ENCODE measurements at regions not wholly inside any gene's neighbourhood (a gene's known extent, or its start where the extent isn't known, plus 50 kb on each side); places are given as distances from the start of the nearest gene placed in this dataset.

GRCh38 chr16:48899500-48899899 lies 289.5 kb upstream of the N4BP1 start:
- H3K27me3 ChIP-seq (ENCODE audit: control insufficient read depth, insufficient read depth, low read length) = no peaks in the 10 kb centered on the region; the same call in 1 of the 2 replicates
- no peaks in the 10 kb centered on the region for H3K36me3 ChIP-seq (replicated peaks; ENCODE audit: control insufficient read depth, insufficient read depth, low read length)
- no peak overlapping the region for H3K4me3 ChIP-seq (ENCODE audit: insufficient read depth, low read depth, low read length)
- DNase-seq = no peak

GRCh38 chr16:48897698-48898205 lies 287.8 kb upstream of the N4BP1 start:
- Histone ChIP-seq H3K36me3 (replicated peaks; ENCODE audit: control insufficient read depth, insufficient read depth, low read length) (no peaks in the 10 kb centered on the region), H3K27me3 (ENCODE audit: control insufficient read depth, insufficient read depth, low read length) (no peaks in the 10 kb centered on the region; the same call in 1 of the 2 replicates), H3K4me3 (ENCODE audit: insufficient read depth, low read depth, low read length) (no peak overlapping the region)
- no peak for DNase-seq

GRCh38 chr16:48895142-48895541 lies 285.2 kb upstream of the N4BP1 start:
- DNase-seq = no peak
- H3K36me3 ChIP-seq (replicated peaks; ENCODE audit: control insufficient read depth, insufficient read depth, low read length) = no peaks in the 10 kb centered on the region
- no peak overlapping the region for H3K4me3 ChIP-seq (ENCODE audit: insufficient read depth, low read depth, low read length)
- H3K27me3 ChIP-seq (ENCODE audit: control insufficient read depth, insufficient read depth, low read length) = no peaks in the 10 kb centered on the region

GRCh38 chr16:48892893-48893292 lies 282.9 kb upstream of the N4BP1 start:
- Histone ChIP-seq H3K36me3 (replicated peaks; ENCODE audit: control insufficient read depth, insufficient read depth, low read length) (no peaks in the 10 kb centered on the region), H3K4me3 (ENCODE audit: insufficient read depth, low read depth, low read length) (no peak overlapping the region), H3K27me3 (ENCODE audit: control insufficient read depth, insufficient read depth, low read length) (no peaks in the 10 kb centered on the region; the same call in 1 of the 2 replicates)
- peak; percentile 34 for DNase-seq

- no peaks in the 10 kb centered on the region; the same call in 1 of the 2 replicates for H3K27me3 ChIP-seq (ENCODE audit: control insufficient read depth, insufficient read depth, low read length)
- no peak for DNase-seq
- H3K36me3 ChIP-seq (replicated peaks; ENCODE audit: control insufficient read depth, insufficient read depth, low read length) = no peaks in the 10 kb centered on the region
- H3K4me3 ChIP-seq (ENCODE audit: insufficient read depth, low read depth, low read length) = no peak overlapping the region
Measured at GRCh38 chr16:48887646-48888210, 277.7 kb upstream of the N4BP1 start.

GRCh38 chr16:48885471-48885870 lies 275.5 kb upstream of the N4BP1 start:
- no peak for DNase-seq
- Histone ChIP-seq H3K36me3 (replicated peaks; ENCODE audit: control insufficient read depth, insufficient read depth, low read length) (no peaks in the 10 kb centered on the region), H3K4me3 (ENCODE audit: insufficient read depth, low read depth, low read length) (no peak overlapping the region), H3K27me3 (ENCODE audit: control insufficient read depth, insufficient read depth, low read length) (no peaks in the 10 kb centered on the region; the same call in 1 of the 2 replicates)

GRCh38 chr16:48881272-48881671 lies 271.3 kb upstream of the N4BP1 start:
- Histone ChIP-seq H3K4me3 (ENCODE audit: insufficient read depth, low read depth, low read length) (no peak overlapping the region), H3K36me3 (replicated peaks; ENCODE audit: control insufficient read depth, insufficient read depth, low read length) (no peaks in the 10 kb centered on the region), H3K27me3 (ENCODE audit: control insufficient read depth, insufficient read depth, low read length) (no peaks in the 10 kb centered on the region)
- DNase-seq = no peak

GRCh38 chr16:48879223-48880122 lies 269.5 kb upstream of the N4BP1 start:
- H3K36me3 ChIP-seq (replicated peaks; ENCODE audit: control insufficient read depth, insufficient read depth, low read length) = no peaks in the 10 kb centered on the region
- no peak for DNase-seq
- H3K27me3 ChIP-seq (ENCODE audit: control insufficient read depth, insufficient read depth, low read length) = no peaks in the 10 kb centered on the region
- H3K4me3 ChIP-seq (ENCODE audit: insufficient read depth, low read depth, low read length) = no peak overlapping the region

GRCh38 chr16:48877946-48878345 lies 268.0 kb upstream of the N4BP1 start:
- no peak for DNase-seq
- Histone ChIP-seq H3K27me3 (ENCODE audit: control insufficient read depth, insufficient read depth, low read length) (no peaks in the 10 kb centered on the region), H3K36me3 (replicated peaks; ENCODE audit: control insufficient read depth, insufficient read depth, low read length) (no peaks in the 10 kb centered on the region), H3K4me3 (ENCODE audit: insufficient read depth, low read depth, low read length) (no peak overlapping the region)

- H3K4me3 ChIP-seq (ENCODE audit: insufficient read depth, low read depth, low read length) = no peak overlapping the region
- DNase-seq = no peak
Measured at GRCh38 chr16:48870141-48870540, 260.2 kb upstream of the N4BP1 start.

GRCh38 chr16:48865520-48865919 lies 255.5 kb upstream of the N4BP1 start:
- Histone ChIP-seq H3K36me3 (replicated peaks; ENCODE audit: control insufficient read depth, insufficient read depth, low read length) (no peaks in the 10 kb centered on the region), H3K27me3 (ENCODE audit: control insufficient read depth, insufficient read depth, low read length) (no peaks in the 10 kb centered on the region; the same call in 1 of the 2 replicates), H3K4me3 (ENCODE audit: insufficient read depth, low read depth, low read length) (no peak overlapping the region)
- no peak for DNase-seq

More at GRCh38 chr16:48870141-48870540, 260.2 kb upstream of the N4BP1 start:
- Histone ChIP-seq H3K27me3 (ENCODE audit: control insufficient read depth, insufficient read depth, low read length) (no peaks in the 10 kb centered on the region; the same call in 1 of the 2 replicates), H3K36me3 (replicated peaks; ENCODE audit: control insufficient read depth, insufficient read depth, low read length) (no peaks in the 10 kb centered on the region)

GRCh38 chr16:48864055-48864454 lies 254.1 kb upstream of the N4BP1 start:
- Histone ChIP-seq H3K4me3 (ENCODE audit: insufficient read depth, low read depth, low read length) (no peak overlapping the region), H3K27me3 (ENCODE audit: control insufficient read depth, insufficient read depth, low read length) (no peaks in the 10 kb centered on the region; the same call in 1 of the 2 replicates), H3K36me3 (replicated peaks; ENCODE audit: control insufficient read depth, insufficient read depth, low read length) (no peaks in the 10 kb centered on the region)
- DNase-seq = peak; percentile 30

GRCh38 chr16:48862087-48862532 lies 252.1 kb upstream of the N4BP1 start:
- H3K4me3 ChIP-seq (ENCODE audit: insufficient read depth, low read depth, low read length) = no peak overlapping the region
- no peaks in the 10 kb centered on the region for H3K36me3 ChIP-seq (replicated peaks; ENCODE audit: control insufficient read depth, insufficient read depth, low read length)
- DNase-seq = peak; percentile 51
- H3K27me3 ChIP-seq (ENCODE audit: control insufficient read depth, insufficient read depth, low read length) = no peaks in the 10 kb centered on the region

- Histone ChIP-seq H3K36me3 (replicated peaks; ENCODE audit: control insufficient read depth, insufficient read depth, low read length) (no peaks in the 10 kb centered on the region), H3K27me3 (ENCODE audit: control insufficient read depth, insufficient read depth, low read length) (no peaks in the 10 kb centered on the region), H3K4me3 (ENCODE audit: insufficient read depth, low read depth, low read length) (no peak overlapping the region)
- DNase-seq = no peak
Measured at GRCh38 chr16:48860341-48860740, 250.4 kb upstream of the N4BP1 start.

- no peak overlapping the region for H3K4me3 ChIP-seq (ENCODE audit: insufficient read depth, low read depth, low read length)
- H3K36me3 ChIP-seq (replicated peaks; ENCODE audit: control insufficient read depth, insufficient read depth, low read length) = no peaks in the 10 kb centered on the region
- no peak for DNase-seq
- H3K27me3 ChIP-seq (ENCODE audit: control insufficient read depth, insufficient read depth, low read length) = no peaks in the 10 kb centered on the region
Measured at GRCh38 chr16:48852951-48853350, 243.0 kb upstream of the N4BP1 start.

Measured in H7 (cell line).